ENCODE measurements at regions not wholly inside any gene's neighbourhood (a gene's known extent, or its start where the extent isn't known, plus 50 kb on each side); places are given as distances from the start of the nearest gene placed in this dataset.

DNA sequence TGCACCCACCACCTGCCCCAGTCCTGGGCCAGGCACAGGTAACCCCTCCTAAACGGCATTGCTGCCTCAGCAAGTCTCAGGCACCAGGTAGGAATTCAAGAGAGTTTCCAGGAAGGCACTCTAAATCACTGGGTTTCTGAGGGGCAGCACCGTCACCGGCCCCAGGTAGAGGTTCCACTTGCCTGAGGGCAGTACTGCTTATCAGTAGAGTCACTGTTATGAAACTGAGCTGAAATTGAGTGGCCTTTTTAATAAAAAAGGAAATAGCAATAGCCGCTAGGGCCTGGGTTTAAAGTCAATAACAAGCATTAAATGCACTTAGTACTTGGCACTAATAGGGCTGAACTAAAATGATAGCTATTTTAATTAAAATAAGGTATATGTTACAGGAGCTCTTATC lies 653.7 kb downstream of the METTL4 start:
- TF ChIP-seq CTCF (IDR thresholded peaks at IDR 0.05) (no peak), POLR2A (IDR thresholded peaks at IDR 0.05) (no peak)

Data from right lobe of liver (tissue), 4 donors.